ENCODE measurements at regions not wholly inside any gene's neighbourhood (a gene's known extent, or its start where the extent isn't known, plus 50 kb on each side); places are given as distances from the start of the nearest gene placed in this dataset.

GRCh38 chr4:155512046-155512445 lies 135.3 kb upstream of the MAP9 start:
- DNase-seq: no peak

- DNase-seq: no peak
Observed at GRCh38 chr4:155510771-155511170, 134.0 kb upstream of the MAP9 start.

GRCh38 chr4:155509555-155509954 lies 132.8 kb upstream of the MAP9 start:
- DNase-seq: no peak

- DNase-seq: no peak
Observed at GRCh38 chr4:155506745-155507144, 130.0 kb upstream of the MAP9 start.

- no peak for DNase-seq
Observed at GRCh38 chr4:155505321-155505720, 128.6 kb upstream of the MAP9 start.

- DNase-seq: no peak
Observed at GRCh38 chr4:155497306-155497705, 120.5 kb upstream of the MAP9 start.

- DNase-seq: no peak
Observed at GRCh38 chr4:155496294-155496626, 119.5 kb upstream of the MAP9 start.

- DNase-seq: no peak
Observed at GRCh38 chr4:155495572-155496293, 119.0 kb upstream of the MAP9 start.

GRCh38 chr4:155494037-155494718 lies 117.4 kb upstream of the MAP9 start:
- no peak for DNase-seq

- DNase-seq: no peak
Observed at GRCh38 chr4:155491336-155492120, 114.8 kb upstream of the MAP9 start.

- DNase-seq: no peak
Observed at GRCh38 chr4:155489271-155489670, 112.5 kb upstream of the MAP9 start.

- DNase-seq: no peak
Observed at GRCh38 chr4:155488691-155489090, 111.9 kb upstream of the MAP9 start.

GRCh38 chr4:155487210-155487609 lies 110.4 kb upstream of the MAP9 start:
- no peak for DNase-seq

- no peak for DNase-seq
Observed at GRCh38 chr4:155481150-155481549, 104.4 kb upstream of the MAP9 start.

- DNase-seq: no peak
Observed at GRCh38 chr4:155479835-155480234, 103.1 kb upstream of the MAP9 start.

- no peak for DNase-seq
Observed at GRCh38 chr4:155478336-155478835, 101.6 kb upstream of the MAP9 start.

- no peak for DNase-seq
Observed at GRCh38 chr4:155474758-155475157, 98.0 kb upstream of the MAP9 start.

- DNase-seq: no peak
Observed at GRCh38 chr4:155473420-155474095, 96.8 kb upstream of the MAP9 start.

- no peak for DNase-seq
Observed at GRCh38 chr4:155468282-155468681, 91.5 kb upstream of the MAP9 start.

GRCh38 chr4:155450676-155451075 lies 73.9 kb upstream of the MAP9 start:
- DNase-seq: no peak

GRCh38 chr4:155445306-155445705 lies 68.5 kb upstream of the MAP9 start:
- DNase-seq: no peak

GRCh38 chr4:155444721-155445120 lies 68.0 kb upstream of the MAP9 start:
- DNase-seq: no peak

Data from T1000 (cell line).